Immature natural killer cell (primary cell): ENCODE measurements at regions not wholly inside any gene's neighbourhood (a gene's known extent, or its start where the extent isn't known, plus 50 kb on each side); places are given as distances from the start of the nearest gene placed in this dataset.
A peak's percentile ranks its signal among the peaks of the same experiment; 100 is the strongest.

Experiments
- DNase-seq, 3 donors: peaks; one replicate each; pipeline ENCODE4 v3.0.0; 2022; ENCODE audit warnings: mixed read lengths in 1 of 3
- H3K27ac Mint-ChIP-seq, 6 donors: one replicate each; pipeline ENCODE4 v1.8.0; 2020; ENCODE audit warnings: mixed read lengths in 6 of 6, mild to moderate bottlenecking in 5 of 6, inconsistent platforms in 4 of 6, moderate library complexity in 3 of 6
- H3K27me3 Mint-ChIP-seq, 3 donors: one replicate each; pipeline ENCODE4 v1.8.0; 2020 to 2021; ENCODE audit warnings: low read depth in 3 of 3, mild to moderate bottlenecking in 3 of 3, mixed read lengths in 3 of 3, moderate library complexity in 3 of 3, inconsistent platforms in 1 of 3
- H3K36me3 Mint-ChIP-seq, 3 donors: one replicate each; pipeline ENCODE4 v1.8.0; 2020; ENCODE audit warnings: mixed read lengths in 3 of 3, inconsistent platforms in 2 of 3, mild to moderate bottlenecking in 2 of 3
- H3K4me1 Mint-ChIP-seq, 2 donors: one replicate each; pipeline ENCODE4 v1.8.0; 2020; ENCODE audit warnings: inconsistent platforms in 2 of 2, mild to moderate bottlenecking in 2 of 2, mixed read lengths in 2 of 2, moderate library complexity in 1 of 2
- H3K4me3 Mint-ChIP-seq, 5 donors: one replicate each; pipeline ENCODE4 v1.8.0; 2020; ENCODE audit warnings: mild to moderate bottlenecking in 5 of 5, mixed read lengths in 5 of 5, inconsistent platforms in 3 of 5, moderate library complexity in 3 of 5
- H3K9me3 Mint-ChIP-seq, 6 donors: one replicate each; pipeline ENCODE4 v1.8.0; 2020; ENCODE audit warnings: mild to moderate bottlenecking in 6 of 6, mixed read lengths in 6 of 6, inconsistent platforms in 4 of 6, moderate library complexity in 3 of 6

DNA sequence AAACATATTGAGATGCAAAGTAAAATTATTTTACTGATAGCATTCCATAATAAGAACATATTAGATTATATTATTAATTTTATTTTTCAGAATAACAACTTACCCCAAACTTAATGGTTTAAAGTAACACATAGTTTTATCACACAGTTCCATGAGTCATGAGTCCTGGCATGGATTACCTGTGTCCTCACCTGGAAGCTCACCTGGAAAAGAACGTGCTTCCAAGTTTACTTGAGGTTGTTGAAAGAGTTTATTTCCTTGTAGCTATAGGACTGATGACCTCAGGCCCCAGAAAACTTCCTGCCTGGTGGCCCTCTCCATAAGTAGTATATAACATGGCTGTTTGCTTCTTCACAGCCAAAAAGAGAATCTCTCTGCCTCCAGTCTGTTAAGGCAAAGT is 254.6 kb downstream of the TFEC start:
- no peaks in the 10 kb centered on the region for H3K4me1 Mint-ChIP-seq
- no peak overlapping the region for H3K4me3 Mint-ChIP-seq
- peaks cover 0 to 3% (median 0%) of the 10 kb centered on the region in 6 donors for H3K9me3 Mint-ChIP-seq
- H3K27ac Mint-ChIP-seq = no peak overlapping the region
- peaks cover 0 to 5% (median 0%) of the 10 kb centered on the region in 3 donors for H3K27me3 Mint-ChIP-seq
- no peaks in the 10 kb centered on the region for H3K36me3 Mint-ChIP-seq
- no peak for DNase-seq

DNA sequence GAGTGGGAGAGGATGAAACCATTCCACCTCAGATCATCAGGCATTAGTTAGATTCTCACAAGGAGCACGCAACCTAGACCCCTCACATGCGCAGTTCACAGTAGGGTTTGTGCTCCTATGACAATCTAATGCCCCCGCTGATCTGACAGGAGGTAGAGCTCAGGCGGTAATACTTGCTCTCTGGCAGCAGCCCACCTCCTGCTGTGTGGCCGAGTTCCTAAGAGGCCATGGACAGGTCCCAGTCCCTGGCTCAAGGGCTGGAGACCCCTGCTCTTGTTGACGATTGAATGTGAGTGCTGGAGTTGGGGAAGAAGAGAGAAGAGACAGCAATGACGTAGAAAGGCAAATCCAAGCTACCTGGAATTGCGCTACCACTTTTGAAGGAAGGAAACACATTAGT is 267.2 kb downstream of the TFEC start:
- H3K4me3 Mint-ChIP-seq = no peak overlapping the region
- H3K4me1 Mint-ChIP-seq = no peaks in the 10 kb centered on the region
- no peak overlapping the region for H3K27ac Mint-ChIP-seq
- H3K27me3 Mint-ChIP-seq = peaks cover 0 to 6% (median 2%) of the 10 kb centered on the region in 3 donors
- H3K9me3 Mint-ChIP-seq = peaks cover 0 to 3% (median under 1%) of the 10 kb centered on the region in 6 donors
- DNase-seq = no peak
- no peaks in the 10 kb centered on the region for H3K36me3 Mint-ChIP-seq

DNA sequence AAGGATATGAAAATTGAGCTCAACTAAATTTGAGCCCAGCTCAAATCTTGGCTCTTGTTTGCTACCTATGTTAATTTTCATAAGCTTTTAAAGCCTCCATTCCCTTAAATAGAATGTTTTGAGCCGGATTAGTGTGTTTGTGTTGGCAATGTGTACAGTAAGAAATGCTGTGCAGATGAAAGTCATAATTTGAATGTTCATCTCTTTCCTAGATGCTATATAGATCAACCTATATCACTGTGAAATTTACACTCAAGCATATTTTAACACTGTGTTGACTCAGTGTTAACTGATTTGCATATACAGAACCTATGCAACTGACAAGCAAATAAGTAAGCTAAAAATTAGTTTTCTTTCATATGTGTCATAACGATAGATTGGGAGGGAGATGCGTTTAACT is 272.5 kb downstream of the TFEC start:
- no peak for DNase-seq
- Mint-ChIP-seq H3K27ac (no peak overlapping the region), H3K36me3 (no peaks in the 10 kb centered on the region), H3K9me3 (peaks cover 0 to 7% (median 2%) of the 10 kb centered on the region in 6 donors), H3K27me3 (peaks cover 0 to 2% (median 0%) of the 10 kb centered on the region in 3 donors), H3K4me1 (no peaks in the 10 kb centered on the region), H3K4me3 (no peak overlapping the region)

DNA sequence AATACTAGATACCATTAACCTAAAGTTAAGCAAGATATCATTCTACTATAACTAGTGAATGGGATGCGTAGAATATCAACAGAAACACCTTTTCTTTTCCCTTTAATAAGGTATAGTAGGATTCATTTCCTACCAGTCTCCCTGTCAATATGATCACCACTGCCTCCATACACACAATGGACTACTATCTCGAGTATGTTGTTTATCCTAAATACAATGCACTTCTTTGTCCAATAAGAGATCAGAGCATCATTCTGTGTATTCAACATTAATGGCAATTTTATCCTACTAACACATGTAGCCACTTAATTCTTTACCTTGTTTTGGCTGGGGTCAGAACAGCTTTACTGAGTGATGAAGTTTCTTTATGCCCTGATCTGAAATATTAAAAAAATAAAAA is 276.3 kb downstream of the TFEC start:
- H3K36me3 Mint-ChIP-seq = no peaks in the 10 kb centered on the region
- H3K4me1 Mint-ChIP-seq = no peaks in the 10 kb centered on the region
- DNase-seq = no peak
- no peak overlapping the region for H3K27ac Mint-ChIP-seq
- H3K27me3 Mint-ChIP-seq = peaks cover 0 to 2% (median 0%) of the 10 kb centered on the region in 3 donors
- peaks cover 0 to 7% (median 2%) of the 10 kb centered on the region in 6 donors for H3K9me3 Mint-ChIP-seq
- no peak overlapping the region for H3K4me3 Mint-ChIP-seq

DNA sequence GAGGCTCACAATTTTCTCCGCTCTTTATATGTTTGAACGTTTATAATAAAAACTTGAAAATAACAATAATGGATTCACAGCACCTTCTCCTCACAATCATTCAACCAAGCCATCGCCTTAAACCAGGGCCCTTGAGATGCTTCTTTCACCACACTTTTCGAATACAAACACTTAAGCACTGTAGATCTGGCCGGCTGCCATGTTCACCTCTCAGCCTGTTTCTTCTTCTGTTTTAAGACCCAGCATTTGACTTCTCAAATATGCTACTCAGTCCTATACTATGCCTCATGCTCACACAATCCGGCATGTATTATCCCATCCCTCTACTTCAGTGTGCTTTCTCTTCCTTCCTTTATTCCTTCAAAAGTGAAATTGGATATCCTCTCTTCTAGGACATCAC is 280.6 kb downstream of the TFEC start:
- no peak for DNase-seq
- Mint-ChIP-seq H3K9me3 (peaks cover 0 to 2% (median 0%) of the 10 kb centered on the region in 6 donors), H3K27me3 (no peaks in the 10 kb centered on the region), H3K36me3 (no peaks in the 10 kb centered on the region), H3K27ac (no peak overlapping the region), H3K4me1 (no peaks in the 10 kb centered on the region), H3K4me3 (no peak overlapping the region)

DNA sequence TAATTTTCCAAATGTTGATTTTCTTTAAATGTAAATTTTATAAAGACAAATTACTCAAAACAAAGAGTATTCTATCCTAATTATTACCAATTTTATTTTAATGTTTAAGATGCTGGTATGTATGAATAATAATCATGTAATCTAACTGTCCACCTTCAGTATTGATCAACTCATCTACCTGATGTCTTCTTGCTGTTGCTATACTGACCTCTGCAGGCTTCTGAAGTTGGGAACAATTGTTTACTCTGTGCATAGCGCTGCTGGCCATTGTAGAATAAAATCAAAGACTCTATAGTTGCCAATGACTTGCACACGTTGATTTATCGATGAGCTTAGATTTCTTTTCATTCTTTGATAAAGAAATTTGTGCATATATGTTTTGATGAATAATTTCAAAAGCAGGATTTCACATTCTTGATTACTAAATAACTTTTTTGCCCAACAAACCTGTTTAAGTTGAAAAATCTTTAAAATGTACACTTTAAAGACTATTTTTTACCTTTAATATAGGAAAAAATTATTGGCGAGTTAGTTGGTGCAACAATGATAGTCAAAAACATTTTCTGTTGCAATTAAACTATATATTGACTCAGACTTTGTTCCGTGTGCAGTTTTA is 282.3 kb downstream of the TFEC start:
- no peaks in the 10 kb centered on the region for H3K4me1 Mint-ChIP-seq
- DNase-seq = no peak
- no peaks in the 10 kb centered on the region for H3K27me3 Mint-ChIP-seq
- no peak overlapping the region for H3K4me3 Mint-ChIP-seq
- H3K9me3 Mint-ChIP-seq = peaks cover 0 to 2% (median 0%) of the 10 kb centered on the region in 6 donors
- H3K36me3 Mint-ChIP-seq = no peaks in the 10 kb centered on the region
- no peak overlapping the region for H3K27ac Mint-ChIP-seq

DNA sequence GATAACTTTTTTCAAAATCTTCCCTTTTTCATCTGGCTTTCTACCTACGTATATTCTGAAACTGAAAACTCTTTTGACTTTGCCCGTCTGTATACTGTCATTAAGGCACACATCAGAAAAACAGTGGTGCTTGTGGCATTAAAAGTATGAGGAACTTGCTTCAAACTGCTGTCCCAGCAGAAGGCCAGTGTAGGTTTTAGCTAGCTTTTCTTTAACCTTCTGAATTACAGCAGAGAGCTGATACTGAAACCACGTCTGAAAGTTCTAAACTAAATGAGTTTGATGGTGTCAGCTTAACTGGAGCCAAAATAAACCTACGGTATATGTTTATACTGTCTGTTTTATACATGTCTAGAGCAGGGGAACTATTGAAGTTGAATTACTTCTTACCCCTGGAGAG is 283.4 kb downstream of the TFEC start:
- Mint-ChIP-seq H3K4me1 (no peaks in the 10 kb centered on the region), H3K9me3 (no peaks in the 10 kb centered on the region), H3K27me3 (peaks cover 0 to 2% (median 0%) of the 10 kb centered on the region in 3 donors), H3K36me3 (no peaks in the 10 kb centered on the region), H3K27ac (no peak overlapping the region), H3K4me3 (no peak overlapping the region)
- DNase-seq = no peak

DNA sequence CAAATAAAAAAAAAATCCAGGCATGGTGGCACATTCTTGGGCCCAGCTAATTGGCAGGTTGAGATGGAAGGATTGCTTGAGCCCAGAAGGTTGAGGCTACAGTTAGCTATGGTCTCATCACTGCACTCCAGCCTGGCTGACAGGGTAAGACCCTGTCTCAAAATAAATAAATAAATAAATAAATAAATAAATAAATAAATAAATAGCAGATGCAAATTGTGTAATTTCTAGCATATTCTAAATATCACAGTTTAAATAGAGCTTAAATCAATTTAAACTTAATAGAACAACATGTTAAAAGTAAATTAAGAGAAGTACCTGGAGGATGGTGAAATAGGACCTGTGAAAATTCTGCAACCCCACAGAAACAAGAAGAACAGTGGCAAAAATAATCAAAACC is 290.5 kb downstream of the TFEC start:
- DNase-seq = no peak
- Mint-ChIP-seq H3K36me3 (no peaks in the 10 kb centered on the region), H3K9me3 (peaks cover 0 to 4% (median 0%) of the 10 kb centered on the region in 6 donors), H3K4me3 (no peak overlapping the region), H3K27ac (no peak overlapping the region), H3K27me3 (peaks cover 0 to 3% (median 1%) of the 10 kb centered on the region in 3 donors), H3K4me1 (no peaks in the 10 kb centered on the region)

DNA sequence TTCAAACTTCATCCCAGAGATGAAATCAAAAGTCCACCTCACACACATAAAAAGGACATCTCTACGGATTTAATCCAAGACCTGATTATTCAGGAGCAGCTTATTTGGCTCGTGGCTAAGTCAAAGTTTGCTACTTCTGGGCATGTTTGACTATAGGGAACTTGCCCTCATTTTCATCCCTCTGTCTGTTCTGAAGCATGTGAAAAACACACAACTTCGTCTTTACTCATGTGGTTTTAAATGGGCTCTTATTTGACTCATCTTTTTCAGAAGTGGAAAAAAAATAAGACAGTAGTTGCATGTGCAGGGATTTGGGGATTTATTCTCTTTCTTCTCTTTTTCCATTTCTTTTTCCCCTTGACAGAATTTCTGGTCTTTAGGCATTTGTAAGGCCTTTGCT is 295.9 kb downstream of the TFEC start:
- Mint-ChIP-seq H3K36me3 (no peaks in the 10 kb centered on the region), H3K27me3 (peaks cover 0 to 4% (median 0%) of the 10 kb centered on the region in 3 donors), H3K4me1 (no peaks in the 10 kb centered on the region), H3K27ac (no peak overlapping the region), H3K9me3 (peaks cover 0 to 4% (median under 1%) of the 10 kb centered on the region in 6 donors), H3K4me3 (no peak overlapping the region)
- DNase-seq = no peak

DNA sequence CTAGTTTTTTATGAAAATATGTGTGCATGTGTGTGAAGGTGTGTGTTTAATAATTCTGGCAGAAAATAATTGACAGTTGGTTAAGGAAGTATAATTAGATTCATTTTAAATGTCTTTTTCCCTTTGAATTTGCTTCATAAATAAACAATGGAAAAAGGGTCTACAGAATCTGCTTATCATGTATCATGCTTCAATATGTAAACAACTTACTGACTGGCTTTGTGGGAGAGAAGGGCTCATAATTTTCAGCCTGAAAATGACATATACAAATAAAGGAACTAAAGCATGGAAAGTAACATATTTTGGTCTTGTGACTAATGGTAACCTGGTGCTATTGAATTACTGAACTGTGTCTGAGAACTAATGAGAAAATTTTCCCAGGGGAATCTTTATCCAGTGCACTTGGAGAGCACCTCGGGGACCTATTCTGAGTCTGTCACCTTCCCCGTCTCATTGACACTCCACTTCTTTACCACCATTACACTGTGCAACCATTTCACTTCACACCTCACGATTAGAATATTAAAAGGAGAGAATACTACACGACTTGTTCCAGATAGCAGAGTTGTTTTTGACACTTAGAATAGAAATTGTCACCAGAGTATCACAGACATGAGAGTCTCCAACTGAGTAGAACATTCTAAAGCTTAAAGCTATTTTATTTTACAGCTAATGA is 298.6 kb downstream of the TFEC start:
- H3K4me3 Mint-ChIP-seq = no peak overlapping the region

DNA sequence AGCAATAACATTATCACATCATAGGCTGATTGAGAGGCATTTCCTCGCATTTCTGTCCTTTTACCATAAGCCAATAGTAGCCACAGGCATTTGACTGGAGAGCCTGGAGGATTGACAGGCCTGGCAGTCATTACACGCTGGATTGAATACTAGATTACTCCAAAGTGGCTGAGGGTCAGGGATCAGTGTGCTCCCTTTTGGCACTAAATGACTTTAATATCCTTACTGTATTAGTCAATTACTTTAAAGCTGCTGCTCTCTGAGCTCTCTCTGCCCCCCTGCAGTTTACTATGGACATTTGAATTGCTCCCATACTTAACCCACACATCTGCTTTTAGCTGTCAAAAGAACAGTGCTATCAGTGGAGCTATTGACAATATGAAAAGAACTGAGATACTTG is 302.0 kb downstream of the TFEC start:
- Mint-ChIP-seq H3K4me1 (no peaks in the 10 kb centered on the region), H3K27ac (no peak overlapping the region), H3K27me3 (peaks cover 0 to 5% (median 0%) of the 10 kb centered on the region in 3 donors), H3K4me3 (no peak overlapping the region), H3K9me3 (peaks cover 0 to 2% (median 0%) of the 10 kb centered on the region in 6 donors), H3K36me3 (no peaks in the 10 kb centered on the region)
- DNase-seq = no peak

More for the DNA sequence above, 298.6 kb downstream of the TFEC start:
- Mint-ChIP-seq H3K27ac (no peak overlapping the region), H3K4me1 (no peaks in the 10 kb centered on the region), H3K9me3 (peaks cover 0 to 4% (median under 1%) of the 10 kb centered on the region in 6 donors), H3K27me3 (peaks cover 0 to 4% (median 0%) of the 10 kb centered on the region in 3 donors), H3K36me3 (no peaks in the 10 kb centered on the region)
- no peak for DNase-seq

DNA sequence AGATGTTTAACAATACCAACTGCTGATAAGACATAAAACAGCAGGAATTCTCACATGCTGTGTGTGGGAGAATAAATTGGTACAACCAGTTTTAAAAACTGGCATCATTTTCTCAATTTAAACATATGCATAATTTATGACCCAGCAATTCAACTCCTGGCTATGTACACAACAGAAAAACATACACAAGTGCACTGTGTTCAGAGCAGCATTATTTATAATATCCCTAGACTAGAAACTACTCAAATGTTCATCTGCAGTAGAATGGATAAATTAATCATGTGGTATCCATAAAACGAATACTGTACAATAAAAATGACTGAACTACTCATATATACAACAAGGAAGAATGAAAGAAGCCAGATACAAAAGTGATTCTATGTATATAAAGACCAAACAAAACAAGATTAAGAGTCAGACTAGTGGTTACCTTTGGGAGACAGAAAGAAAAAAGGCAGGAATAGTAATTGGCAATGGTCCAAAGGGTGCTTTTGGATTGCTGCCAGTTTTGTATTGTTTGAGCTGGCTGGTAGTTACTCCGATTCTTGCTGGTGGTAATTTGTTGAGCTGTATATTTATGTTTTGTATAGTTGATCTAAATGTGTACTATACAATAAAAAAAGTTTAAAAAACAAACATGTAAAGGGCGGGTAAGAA is 306.0 kb downstream of the TFEC start:
- no peak overlapping the region for H3K27ac Mint-ChIP-seq
- no peaks in the 10 kb centered on the region for H3K36me3 Mint-ChIP-seq
- H3K27me3 Mint-ChIP-seq = peaks cover 0 to 5% (median 2%) of the 10 kb centered on the region in 3 donors

DNA sequence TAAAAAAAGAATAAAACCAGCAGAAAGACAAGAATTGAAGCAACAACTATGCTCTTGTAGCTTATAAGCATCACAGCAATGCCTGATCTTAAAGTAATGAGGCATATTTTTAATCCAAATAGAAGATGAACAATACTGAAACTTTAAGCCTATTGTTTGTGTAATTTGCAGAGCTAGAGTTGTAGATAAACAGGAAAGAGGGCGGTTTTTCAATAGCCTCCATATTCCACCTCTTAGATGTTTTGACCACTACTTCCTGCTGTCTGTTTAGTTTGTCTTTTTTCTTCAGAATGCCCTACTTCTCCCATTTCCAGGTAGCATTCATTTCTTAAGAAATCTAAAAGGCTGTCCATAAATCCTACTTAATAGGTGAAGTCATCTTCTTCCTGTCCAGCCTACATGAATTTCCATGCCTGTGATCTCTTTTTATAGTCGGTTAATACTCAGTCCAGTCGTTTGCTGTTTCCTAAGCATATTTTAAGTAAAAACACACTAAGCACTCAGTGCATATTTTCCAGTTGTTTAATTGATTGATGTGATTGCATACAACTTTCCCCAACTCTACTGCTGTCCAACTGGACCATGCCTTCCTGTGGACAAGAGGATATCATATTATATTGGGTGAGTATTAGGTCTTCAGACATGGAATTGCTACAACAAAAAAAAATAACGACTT is 308.1 kb downstream of the TFEC start:
- Mint-ChIP-seq H3K9me3 (peaks cover 0 to 2% (median 0%) of the 10 kb centered on the region in 6 donors), H3K27me3 (peaks cover 0 to 5% (median 2%) of the 10 kb centered on the region in 3 donors), H3K36me3 (no peaks in the 10 kb centered on the region), H3K27ac (peak overlapping the region in 3 of 6 donors; percentile 33 to 47 (median 37)), H3K4me1 (peaks cover 6 to 16% of the 10 kb centered on the region in 2 donors), H3K4me3 (peak overlapping the region in 3 of 5 donors; percentile 27 to 61 (median 59))
- peak in 1 of 3 donors; percentile 1 for DNase-seq

More for the DNA sequence above, 306.0 kb downstream of the TFEC start:
- Mint-ChIP-seq H3K9me3 (peaks cover 0 to 2% (median 0%) of the 10 kb centered on the region in 6 donors), H3K4me3 (no peak overlapping the region), H3K4me1 (peaks cover 6 to 16% of the 10 kb centered on the region in 2 donors)
- DNase-seq = no peak
